NCI-H446 (cell line): ENCODE measurements at regions not wholly inside any gene's neighbourhood (a gene's known extent, or its start where the extent isn't known, plus 50 kb on each side); places are given as distances from the start of the nearest gene placed in this dataset.

Source experiments
- DNase-seq, 2 experiments: peaks; one replicate each; lab custom pipeline; 2025; lab: John Stamatoyannopoulos, UW

DNA sequence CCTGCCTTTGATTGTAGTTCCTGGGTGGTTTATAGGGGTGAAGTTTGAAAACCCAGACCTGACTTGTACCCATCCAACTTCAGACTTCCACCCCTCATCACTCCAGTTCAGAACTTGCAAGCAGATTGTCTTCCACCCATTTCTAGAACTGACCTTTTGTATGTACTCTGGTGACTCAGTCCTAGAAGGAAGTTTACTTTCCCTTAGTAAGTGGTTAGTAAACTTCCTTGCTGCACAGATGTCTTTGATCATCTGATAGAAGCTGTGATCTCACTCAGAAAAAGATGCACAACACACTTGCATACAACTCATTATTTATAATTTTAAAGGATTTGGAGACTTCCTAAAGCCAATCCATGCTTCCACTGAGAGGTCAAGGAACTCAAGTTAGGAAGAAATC is 368.0 kb downstream of the MFSD1 start:
- DNase-seq = no peak

DNA sequence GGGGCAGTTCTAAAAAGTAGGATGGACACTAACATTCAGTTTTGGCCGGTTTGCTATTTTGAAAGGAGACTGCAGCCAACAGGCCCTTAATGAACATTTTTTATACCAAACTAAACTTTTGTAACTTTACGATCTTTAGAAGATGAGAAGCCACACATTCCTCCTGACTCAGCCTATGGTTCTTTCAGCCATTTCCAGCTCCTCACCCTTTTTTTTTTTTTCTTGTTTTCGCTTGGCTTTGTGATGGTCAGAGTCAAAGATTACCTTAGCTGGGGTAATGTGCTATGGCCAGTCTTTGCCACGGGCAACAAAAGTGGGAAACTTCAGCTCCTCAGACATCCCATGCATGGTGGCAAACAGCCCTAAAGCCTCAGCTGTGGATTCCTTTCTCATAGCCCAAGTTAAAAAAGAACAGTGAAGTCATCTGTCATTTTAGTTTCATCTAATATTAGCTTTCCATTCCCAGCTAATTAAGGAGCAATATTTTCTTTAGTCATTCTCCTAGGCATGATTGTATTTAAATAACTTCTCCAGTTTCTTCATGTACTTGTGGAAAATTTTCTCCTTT is 368.7 kb downstream of the MFSD1 start:
- DNase-seq = no peak

DNA sequence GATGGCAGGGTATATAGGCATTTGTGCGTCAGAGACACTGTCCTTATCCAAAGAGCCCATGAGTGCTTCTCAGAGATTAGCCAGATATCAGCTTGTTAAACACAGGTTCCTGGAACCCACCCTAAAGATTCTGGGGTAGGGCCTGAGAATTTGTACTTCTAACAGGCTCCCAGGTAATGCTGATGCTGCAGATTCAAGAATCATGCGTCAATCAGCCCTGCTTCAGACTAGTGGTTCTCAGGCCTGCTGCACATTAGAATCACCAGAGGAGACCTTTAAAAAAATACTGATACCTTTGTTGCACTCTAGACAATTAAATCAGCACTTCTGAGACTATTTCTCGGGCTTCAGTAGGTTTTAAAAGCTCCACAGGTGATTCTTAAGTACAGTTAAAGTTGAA is 369.5 kb downstream of the MFSD1 start:
- DNase-seq = no peak

DNA sequence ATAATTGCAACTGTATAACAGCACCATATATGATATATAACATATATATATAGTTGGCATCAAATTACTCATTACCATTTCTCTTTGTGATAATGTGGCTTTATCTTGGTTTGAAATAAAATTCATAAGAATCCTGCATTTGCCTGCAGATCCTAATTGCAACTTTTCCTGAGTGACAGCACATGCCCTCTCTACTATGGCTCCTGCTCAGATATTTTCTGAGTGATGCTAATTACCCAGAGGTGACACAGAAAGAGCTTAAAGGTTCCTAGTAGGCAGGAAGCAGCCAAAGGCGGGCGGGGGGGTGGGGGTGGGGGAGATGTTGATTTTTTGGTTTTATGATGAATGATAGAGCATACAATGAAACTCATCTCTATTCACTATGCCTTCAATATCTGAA is 370.6 kb downstream of the MFSD1 start:
- no peak for DNase-seq

DNA sequence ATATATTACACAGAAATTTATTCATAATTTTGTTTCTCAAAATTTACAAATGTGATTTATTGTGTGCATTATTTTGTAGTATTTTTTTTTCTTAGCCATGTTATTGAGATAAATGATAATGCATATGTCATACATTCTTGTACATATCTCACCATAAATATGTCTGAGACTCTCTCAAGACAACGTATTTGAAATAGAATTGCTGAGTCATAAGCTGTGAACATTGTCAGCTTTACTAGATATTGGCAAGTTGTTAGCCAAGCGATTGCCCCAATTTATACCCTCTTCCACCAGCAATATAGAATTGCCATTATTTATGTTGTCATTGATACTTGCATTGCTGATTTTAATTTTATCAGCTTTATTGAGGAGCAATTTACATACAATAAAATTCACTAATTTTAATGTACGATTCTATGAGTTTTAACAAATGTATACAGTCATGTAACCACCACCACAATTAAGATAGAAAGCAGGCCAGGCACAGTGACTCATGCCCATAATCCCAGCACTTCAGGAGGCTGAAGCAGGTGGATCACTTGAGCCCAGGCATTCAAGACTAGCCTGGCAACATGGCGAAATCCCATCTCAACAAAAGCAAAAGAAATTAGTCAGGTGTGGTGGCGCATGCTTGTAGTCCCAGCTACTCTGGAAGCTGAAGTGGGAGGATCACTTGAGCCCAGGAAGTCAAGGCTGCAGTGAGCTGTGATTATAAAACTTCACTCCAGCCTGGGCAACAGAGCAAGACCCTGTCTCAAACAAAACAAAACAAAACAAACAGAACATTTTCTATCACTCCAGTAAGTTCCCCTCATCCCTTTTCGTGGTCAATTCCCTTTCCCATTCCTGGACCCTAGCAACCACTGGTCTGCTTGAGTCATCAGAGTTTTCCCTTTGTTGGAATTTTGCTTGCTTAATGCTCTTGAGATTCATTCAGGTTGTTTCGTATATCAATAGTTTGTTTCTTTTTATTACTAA is 373.1 kb downstream of the MFSD1 start:
- no peak for DNase-seq

DNA sequence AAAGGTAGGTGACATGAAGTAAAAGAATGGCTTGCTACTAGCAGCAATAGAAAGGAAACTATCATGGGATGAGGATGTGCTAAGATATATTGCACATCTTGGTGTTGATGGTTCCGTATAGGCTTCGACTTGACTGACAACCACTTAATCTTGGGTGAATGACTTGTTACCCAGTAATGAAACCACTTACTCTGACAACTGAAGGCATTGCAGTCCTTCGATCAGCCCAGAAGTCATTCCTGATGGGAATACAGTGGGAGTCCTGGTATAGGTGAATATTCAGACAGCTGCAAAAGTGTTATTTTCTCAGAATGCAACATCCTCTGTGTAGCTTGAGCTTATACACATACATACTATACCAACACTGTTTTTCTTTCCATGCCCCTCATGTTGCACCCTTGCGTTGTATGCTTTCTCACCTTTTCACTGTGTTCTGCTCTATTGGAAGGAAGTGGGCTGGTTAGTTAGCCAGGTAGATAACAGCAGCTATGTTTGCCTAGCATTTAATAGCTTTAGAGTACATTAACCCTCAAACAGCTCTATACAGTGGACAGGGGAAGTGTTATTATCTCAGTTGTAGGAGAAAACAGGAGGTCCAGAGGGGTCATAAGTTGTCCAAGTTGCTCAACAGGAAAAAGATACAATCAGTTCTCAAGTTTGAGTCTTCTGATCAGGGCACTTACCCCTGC is 376.5 kb downstream of the MFSD1 start:
- no peak for DNase-seq

DNA sequence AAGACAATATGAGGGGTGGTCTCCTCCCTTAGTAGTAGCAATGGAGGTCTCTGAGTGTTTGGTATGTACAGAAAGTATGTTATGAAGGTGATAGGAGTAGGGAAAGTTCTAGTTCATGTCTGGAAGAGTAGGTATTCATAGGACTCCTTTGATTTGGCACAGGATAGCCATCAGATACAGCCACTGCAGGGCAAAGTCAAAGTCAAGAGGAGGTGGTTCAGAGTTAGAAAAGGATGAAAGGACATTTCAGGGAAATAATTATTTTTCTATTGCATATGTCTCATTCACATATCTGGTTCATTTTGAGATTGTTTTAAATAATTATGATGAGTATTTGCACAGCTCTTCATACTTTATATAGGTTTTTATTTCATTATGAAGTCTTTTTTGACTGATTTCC is 381.1 kb downstream of the MFSD1 start:
- no peak for DNase-seq

DNA sequence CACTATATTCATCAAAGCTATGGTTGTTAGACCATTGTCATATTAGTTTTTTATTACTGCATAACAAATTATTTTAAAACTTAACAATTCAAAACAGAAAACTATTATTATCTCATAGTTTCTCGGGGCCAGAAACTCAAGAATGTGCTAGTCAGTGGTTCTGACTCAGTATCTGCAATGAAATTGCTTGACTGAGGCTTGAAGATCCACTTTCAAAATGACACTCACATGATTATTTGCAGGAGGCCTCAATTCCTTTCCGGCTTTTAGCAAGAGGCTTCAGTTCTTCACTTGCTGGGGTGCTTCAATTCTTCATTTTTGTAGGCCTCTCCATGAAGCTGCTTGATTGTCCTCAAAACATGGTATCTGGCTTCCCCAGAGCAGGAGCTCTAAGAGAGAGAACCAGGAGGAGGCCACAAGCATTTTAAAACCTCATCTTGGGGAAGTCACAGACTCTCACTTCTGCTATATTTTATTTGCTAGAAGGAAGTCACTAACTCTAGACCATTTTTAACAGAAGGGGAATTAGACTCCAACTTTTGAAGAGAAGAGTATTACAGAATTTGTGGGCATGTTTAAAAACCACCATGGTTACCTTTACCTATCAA is 383.7 kb downstream of the MFSD1 start:
- no peak for DNase-seq

DNA sequence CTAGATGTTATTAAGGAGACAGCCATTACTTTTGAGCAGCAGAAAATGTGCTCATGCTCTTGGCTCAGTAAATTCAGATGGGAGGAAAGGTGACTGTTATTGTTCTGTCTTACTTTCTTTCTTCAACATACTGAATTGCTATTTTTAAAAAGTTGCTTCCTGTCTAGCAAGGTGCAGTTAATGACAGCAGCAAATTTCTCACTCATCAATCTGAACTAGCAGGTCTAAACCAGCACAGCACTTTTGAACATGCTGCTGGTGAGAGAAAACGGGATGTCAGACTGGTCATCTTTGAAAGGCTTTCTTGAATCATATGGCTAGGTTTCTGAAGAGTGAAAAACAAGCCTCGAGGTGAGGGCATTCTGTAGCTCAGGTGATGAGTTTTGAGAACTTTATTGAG is 384.7 kb downstream of the MFSD1 start:
- DNase-seq = no peak

DNA sequence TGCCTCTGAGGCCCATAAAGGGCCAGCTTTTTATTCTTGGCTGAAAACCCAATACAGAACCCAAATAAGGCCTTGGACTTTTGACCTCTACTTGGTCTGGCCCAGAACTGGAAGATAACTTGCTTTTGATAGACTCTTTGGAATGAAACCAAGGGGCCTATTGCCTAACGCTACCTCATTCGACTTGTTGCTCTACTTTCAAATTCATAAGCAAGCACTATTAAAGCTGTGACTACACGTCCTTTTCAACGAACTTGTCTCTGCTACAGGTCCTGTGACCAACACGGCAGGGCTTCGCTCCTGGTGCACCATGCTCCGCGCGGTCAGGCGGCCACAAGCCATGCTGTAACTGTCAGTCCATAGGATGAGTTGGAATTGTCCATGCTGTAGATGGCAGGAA is 385.4 kb downstream of the MFSD1 start:
- DNase-seq = no peak

DNA sequence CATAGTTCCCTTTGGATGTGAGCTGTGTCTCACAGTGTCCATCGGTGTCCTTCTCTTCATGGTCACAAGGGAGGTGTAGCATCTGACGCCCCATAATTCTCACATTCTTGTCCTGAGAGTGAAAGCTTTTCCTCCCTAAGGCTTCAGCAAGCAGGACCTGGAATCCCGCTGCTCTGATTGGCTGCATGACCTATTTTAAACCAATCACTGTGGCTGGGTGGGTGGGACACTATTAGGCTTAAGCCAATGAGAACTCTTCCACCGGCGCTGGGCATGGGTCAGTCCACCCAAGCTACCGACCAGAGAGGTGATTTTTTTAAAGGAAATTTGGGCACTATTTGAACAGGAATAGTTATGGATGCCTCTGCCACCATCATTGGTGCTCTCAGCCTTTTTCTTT is 385.9 kb downstream of the MFSD1 start:
- DNase-seq = peak in 1 of 2 experiments; percentile 50

DNA sequence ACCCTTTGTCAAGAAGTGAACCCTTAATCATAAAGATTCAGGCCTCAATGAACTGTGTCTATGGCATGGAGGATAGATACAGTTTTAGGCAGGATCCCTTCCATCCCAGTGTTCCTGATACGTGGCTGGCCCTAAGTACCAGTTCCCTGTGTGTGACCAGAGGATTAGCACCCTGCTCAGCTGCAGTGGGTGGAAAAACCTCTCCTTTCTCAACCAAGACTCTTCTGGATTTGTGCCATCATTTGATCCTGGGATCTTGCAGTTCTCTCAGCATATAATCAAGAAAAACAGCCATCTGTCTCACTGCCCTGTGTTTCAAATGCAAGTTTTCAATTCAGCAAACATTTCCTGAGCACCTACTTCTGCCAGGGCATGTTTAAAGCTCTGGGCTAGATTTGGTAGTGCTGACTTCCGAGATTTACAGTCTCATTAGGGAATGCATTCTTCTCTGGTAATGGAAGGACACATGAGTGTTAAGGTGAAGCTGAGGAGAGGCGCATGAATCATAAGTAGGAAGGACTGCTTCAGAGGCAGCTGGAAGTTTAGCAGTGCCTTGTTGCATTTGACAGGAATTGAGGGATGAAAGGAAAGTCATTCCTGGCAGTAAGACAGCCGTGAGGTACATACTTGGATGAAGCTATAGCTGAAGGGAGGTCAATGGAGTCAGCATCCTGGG is 388.3 kb downstream of the MFSD1 start:
- no peak for DNase-seq

DNA sequence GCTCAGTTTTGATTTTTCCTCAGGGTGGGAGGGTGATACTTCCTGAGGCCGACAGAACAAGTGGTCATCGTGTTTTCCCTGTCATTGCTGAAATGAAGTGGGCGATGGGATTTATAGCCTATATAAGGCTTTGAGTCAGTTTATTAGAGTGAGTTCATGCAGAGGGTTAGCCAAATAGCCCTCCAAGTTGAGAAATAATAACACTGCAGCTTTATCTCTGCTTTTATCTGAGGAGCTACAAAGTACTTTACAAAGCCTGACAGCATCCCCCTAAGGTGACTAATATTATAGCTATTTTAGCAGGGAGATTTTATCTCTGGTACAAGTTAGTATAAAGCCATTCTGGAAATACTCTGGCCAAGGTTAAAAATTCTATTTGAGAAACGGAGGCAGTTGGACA is 389.6 kb downstream of the MFSD1 start:
- DNase-seq = no peak

DNA sequence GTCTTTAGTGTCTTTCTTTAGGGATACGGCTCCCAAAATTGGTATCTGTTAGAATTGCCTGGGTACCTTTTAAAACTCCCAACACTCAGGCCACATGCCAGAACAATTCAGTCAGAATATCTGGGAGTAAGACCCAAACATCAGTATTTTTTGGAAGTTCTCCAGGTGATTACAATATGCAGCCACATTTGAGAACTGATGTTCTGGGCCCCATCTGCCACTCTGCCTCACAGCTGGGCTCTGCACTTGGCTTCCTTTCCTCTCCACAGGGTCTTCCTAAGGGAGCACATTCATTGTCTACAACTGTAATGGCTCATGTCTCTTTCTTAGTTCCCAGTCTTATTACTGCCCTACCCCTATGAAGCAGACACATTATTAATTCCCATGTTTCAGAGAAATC is 394.5 kb downstream of the MFSD1 start:
- no peak for DNase-seq

DNA sequence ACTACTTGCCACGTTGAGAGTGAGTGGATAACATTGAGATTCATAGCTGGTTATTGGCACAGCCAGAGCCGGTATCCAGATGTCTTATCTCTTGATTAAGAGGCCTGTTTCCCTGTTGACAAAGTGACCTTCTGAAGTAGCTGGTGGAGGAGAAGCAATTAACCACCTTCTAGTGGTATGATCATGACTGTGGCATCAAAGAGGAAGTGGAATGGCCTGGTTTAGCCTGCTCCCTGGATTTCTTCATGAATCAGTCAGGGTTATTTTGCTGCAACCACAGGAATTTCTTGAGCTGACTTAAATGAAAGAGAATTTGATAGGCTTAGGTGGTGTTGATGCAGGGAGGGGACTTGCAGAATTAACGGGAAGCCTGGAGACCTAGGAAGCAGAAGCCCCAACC is 398.3 kb downstream of the MFSD1 start:
- no peak for DNase-seq

DNA sequence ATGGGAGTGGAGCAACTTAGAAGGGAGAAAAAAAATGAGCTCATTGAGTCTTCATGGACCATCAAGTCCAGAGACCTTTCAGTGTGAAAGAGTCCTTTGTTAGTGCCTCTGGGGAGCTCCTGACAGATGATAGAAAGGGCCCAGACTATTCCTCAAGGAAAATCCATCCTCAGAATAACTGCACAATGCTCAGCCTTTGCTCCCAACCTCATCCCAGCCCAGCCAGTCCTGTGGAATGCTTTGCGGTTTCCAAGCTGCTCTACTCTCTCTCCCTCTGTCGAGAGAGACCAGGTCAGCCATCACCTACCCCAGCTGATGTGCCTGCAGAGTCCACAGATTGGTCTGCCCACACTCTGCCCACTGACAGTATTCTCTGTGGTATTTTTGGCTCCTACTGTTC is 406.2 kb downstream of the MFSD1 start:
- DNase-seq = no peak

DNA sequence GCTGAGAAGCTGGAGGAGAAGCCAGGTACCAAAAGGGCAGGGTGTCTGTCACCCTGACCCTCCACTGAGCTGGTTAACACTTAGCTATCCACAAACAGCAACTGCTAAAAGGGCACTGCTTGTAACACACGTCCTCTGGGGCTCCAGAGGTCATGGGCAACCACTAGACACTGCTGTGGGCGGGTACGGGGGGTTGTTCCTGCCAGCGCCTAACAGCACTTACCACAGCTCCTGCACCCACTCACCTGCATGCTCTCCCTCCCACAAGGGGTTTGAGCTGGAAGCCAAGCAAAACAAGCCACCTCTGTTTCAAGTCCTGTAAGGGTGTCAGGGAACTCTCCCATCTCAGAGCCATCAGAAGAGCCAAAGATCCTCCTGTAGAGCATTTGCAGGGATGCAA is 407.6 kb downstream of the MFSD1 start:
- no peak for DNase-seq

DNA sequence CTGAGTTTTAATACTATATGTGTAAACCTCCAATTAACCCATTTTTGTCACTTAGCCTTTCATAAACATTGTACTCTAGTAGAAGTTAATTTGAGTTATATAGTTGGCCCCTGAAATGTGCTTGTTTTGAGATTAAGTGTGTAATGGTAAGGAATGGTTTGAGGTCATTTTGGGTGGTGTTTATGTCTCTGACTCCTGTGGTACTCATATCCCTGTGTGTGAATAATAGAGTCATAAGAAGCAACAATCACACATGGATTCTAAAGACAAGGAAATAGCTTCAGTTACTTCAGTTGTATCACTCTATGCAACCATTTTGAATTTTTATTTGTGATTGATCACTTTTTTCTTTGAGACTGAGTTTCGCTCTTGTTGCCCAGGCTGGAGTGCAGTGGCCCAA is 408.5 kb downstream of the MFSD1 start:
- no peak for DNase-seq

DNA sequence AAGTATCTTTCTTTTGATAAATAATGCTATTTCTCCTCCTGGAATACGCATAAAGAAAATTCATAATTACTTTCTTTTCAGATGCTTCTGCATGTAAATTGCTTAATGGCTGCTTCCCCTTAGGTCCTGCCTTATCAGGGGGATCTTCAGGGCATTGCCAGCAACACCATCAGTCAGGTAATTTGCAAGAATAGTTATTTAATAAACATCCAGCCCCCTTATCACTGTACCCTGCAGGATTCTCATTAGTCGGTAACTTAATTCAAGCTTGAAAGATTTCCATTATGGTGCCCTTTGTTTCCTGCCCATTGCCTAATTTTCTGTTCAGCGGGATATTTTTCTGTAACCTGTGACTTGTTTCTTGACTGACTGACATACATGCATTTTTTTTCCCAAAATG is 414.5 kb downstream of the MFSD1 start:
- no peak for DNase-seq

DNA sequence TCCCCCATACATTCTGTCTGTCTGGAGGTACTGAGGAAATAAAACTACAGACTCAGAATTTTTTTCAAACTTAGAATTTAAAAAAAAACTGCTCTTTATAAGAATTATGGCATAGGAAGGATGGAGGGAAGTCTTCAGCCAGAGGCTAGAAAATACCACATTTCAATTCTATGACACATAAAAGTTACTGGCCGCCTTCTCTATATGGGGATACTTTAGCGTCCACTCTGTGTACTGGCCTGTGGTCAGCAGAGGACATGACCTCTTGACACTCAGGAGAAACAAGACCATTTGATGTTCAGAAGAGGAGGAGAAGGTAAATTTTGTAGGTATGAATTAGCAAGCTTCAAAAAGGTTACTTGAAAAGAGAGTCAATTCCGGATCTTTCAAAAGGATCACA is 417.4 kb downstream of the MFSD1 start:
- DNase-seq = no peak

DNA sequence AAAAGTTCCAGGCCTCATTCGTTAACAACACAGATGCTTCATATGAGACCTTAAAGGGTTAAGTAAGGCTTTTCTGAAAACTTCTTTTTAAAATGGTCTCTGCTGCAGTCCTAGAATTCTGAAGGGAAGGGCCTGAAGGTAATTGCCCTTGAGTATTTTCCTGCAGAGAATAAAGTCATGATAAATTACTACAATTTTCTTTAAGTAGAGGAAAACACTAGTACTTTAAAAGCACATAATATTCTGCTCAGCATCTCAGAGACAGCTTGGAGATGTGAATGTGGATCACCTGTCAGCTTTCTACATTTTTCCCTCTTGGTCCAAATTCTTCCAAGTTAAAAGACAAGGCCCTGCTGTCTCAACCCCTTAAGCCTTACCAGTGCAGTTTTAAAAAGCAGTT is 419.5 kb downstream of the MFSD1 start:
- DNase-seq = no peak

DNA sequence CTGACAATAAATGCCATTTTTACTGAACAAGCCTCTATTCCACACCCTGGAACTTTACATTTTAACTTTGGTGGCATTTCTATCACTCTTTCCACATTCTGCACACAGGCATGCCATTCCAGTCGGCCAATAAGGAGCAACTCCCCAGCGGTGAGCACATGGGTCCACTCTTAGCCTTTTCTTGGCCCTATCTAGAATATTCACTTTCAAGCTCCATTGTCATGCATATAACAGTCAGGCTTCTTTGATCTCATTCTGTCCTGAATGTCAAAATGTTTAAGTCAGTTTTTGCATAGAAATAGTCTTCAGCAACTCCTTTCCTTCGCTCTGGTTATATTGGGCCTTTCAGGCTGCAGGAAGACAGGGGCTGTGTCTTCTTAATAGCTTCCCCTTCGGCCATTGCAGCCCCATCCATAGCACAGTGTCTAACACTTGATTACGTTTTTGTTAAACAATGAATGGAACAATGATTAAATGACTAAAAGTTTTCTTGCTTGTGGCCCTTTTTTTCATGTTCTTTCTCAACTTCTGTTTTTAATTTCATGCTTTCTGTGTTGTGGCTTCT is 427.3 kb downstream of the MFSD1 start:
- no peak for DNase-seq
